Right lobe of liver (tissue), 4 donors: ENCODE measurements at regions not wholly inside any gene's neighbourhood (a gene's known extent, or its start where the extent isn't known, plus 50 kb on each side); places are given as distances from the start of the nearest gene placed in this dataset.

ENCODE experiments used
- POLR2A ChIP-seq: fragments of 450-650 bp; IDR thresholded peaks from one replicate; pipeline ENCODE4 v1.6.1; 2017; ENCODE audit warnings: antibody characterized with exemption, mild to moderate bottlenecking
- TF ChIP-seq, protein P1 (sequence below), 4 donors: fragments of 200-600 bp in 3 of 4; fragments of 450-650 bp in 1 of 4; IDR thresholded peaks; one replicate each; pipeline versions ENCODE4 v1.5.1 to v1.8.0; 2016 to 2022; ENCODE audit warnings: antibody characterized with exemption in 4 of 4, mild to moderate bottlenecking in 2 of 4
- donor health status: DM: no; HTN: no; CAD: no.
- donor health status: DM: no; HTN: no; CAD: no.
- donor health status: DM: no; HTN: yes; CAD: no.

DNA sequence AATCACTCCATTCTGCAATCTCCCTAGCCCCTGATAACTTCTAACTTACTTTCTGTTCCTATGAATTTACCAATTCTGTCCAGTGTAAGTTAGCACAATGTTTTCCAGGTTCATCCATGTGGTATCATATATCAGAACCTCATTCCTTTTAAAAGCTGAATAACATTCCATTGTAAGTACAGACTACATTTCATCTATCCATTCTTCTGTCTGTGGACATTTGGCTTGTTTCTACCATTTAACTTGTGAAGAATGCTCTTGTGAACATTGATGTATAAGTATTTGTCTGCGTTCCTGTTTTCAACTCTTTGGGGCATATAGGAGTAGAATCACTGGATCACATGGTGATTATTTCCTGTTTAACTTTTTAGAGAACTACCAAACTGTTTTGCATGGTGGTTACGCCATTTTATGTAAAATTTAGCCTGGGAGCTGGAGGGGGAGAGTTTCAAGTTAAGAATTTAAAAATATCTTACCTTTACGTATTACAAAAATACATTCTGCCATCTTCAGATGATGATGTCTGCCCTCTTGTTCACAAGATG is 156.5 kb downstream of the BTBD3 start:
- TF ChIP-seq, protein P1, sequence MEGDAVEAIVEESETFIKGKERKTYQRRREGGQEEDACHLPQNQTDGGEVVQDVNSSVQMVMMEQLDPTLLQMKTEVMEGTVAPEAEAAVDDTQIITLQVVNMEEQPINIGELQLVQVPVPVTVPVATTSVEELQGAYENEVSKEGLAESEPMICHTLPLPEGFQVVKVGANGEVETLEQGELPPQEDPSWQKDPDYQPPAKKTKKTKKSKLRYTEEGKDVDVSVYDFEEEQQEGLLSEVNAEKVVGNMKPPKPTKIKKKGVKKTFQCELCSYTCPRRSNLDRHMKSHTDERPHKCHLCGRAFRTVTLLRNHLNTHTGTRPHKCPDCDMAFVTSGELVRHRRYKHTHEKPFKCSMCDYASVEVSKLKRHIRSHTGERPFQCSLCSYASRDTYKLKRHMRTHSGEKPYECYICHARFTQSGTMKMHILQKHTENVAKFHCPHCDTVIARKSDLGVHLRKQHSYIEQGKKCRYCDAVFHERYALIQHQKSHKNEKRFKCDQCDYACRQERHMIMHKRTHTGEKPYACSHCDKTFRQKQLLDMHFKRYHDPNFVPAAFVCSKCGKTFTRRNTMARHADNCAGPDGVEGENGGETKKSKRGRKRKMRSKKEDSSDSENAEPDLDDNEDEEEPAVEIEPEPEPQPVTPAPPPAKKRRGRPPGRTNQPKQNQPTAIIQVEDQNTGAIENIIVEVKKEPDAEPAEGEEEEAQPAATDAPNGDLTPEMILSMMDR (IDR thresholded peaks at IDR 0.05) = no peak
- TF ChIP-seq POLR2A = no peak
